IPS-18c (cell line): ENCODE measurements at regions not wholly inside any gene's neighbourhood (a gene's known extent, or its start where the extent isn't known, plus 50 kb on each side); places are given as distances from the start of the nearest gene placed in this dataset.

Experiments used
- H3K4me3 ChIP-seq: 2 replicates; pipeline ENCODE4 v1.7.0; 2013; ENCODE audit warnings: low read depth, mild to moderate bottlenecking, low read length, moderate library complexity; ENCODE audit not compliant: insufficient read depth
- H3K9me3 ChIP-seq: one replicate; pipeline ENCODE4 v1.6.1; 2013; ENCODE audit warnings: mild to moderate bottlenecking, low read length, moderate library complexity; ENCODE audit not compliant: control insufficient read depth, insufficient read depth

DNA sequence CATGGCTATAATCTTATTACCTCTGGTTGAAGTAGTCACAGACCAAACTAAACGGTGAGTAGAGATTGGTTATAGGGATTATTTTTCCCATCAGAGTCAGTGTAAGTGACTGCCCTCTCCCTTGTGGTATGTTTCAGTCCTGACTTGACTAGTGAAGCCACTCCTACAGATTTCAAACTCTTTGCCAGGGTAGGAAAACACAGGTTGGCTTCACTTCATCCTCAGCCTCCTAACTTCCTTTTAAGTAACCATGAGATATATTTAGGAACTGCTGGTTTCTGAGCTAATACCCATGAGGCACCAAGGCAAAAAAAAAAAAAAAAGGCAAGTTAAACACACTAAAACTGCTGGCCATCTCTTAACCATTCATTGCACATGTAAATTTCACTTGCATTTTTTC lies 349.2 kb upstream of the MCTP2 start:
- Histone ChIP-seq H3K9me3 (no peaks in the 10 kb centered on the region), H3K4me3 (no peak overlapping the region)

- Histone ChIP-seq H3K9me3 (no peaks in the 10 kb centered on the region), H3K4me3 (no peak overlapping the region)
These were observed 350.1 kb upstream of the MCTP2 start for GRCh38 chr15:93881310-93881709.

- H3K4me3 ChIP-seq, result no peak overlapping the region
- H3K9me3 ChIP-seq, result no peaks in the 10 kb centered on the region
These were observed 351.0 kb upstream of the MCTP2 start for GRCh38 chr15:93880358-93880757.

- Histone ChIP-seq H3K9me3 (no peaks in the 10 kb centered on the region), H3K4me3 (no peak overlapping the region)
These were observed 360.8 kb upstream of the MCTP2 start for GRCh38 chr15:93870583-93870982.

DNA sequence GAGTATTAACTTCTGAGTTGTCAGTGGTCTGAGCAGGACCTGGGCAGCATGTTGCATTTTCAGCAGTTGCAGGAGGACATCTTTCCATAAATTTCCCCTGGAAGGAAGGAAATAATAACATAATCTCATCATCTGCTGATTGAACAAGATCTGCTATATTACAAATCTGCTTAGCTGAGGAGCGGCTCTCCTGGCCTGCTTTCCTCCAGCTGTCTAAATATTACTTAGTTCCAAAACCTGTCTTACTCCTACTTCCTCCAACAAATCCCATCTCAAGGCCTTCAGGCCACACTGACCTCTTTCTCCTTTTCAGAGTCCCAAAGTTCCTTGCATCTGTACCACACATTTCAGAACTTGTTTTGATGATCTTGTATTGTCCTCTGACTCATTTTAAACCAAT lies 364.4 kb upstream of the MCTP2 start:
- Histone ChIP-seq H3K9me3 (no peaks in the 10 kb centered on the region), H3K4me3 (no peak overlapping the region)

DNA sequence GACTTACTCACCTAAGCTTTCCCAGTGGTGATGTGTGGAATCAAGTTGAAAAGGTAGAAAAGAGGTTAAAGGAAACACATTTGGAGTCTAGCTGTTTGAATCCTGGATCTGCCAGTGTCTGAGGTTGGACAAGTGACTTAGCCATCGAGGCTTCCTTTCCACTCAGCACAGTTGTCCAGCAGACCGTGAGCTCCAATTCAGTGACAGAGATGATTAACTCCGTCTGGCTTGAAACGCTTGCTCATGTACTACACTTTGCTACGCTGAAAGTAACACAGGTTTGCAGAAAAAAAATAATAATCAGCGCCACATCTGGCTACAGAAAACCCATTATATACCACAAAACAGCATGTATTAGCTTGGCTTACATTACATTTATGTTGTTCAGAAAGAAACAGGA lies 364.9 kb upstream of the MCTP2 start:
- Histone ChIP-seq H3K4me3 (no peak overlapping the region), H3K9me3 (no peaks in the 10 kb centered on the region)

GRCh38 chr15:93865586-93865985 lies 365.8 kb upstream of the MCTP2 start:
- H3K9me3 ChIP-seq, result no peaks in the 10 kb centered on the region
- no peak overlapping the region for H3K4me3 ChIP-seq

DNA sequence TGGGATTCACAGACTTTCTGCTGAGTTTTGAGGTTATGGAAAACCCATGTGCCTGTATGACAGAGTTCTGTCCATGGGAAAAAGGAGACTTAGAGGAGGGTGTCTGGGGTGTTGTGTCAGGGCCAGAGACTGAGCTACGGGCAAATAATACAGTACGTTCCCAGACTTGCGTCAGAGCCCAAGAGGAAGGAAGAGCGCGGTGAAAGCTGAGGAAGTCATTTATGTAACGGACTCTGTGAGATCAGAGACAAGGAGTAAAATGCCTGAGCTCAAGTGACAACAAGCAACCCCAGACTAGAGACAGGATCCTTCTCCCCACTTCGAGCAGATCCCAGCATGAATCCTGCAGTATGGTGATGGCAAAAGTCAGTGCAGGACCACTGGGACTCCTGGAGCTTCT lies 368.6 kb upstream of the MCTP2 start:
- H3K4me3 ChIP-seq, result no peak overlapping the region
- no peaks in the 10 kb centered on the region for H3K9me3 ChIP-seq

GRCh38 chr15:93861956-93862741 lies 369.2 kb upstream of the MCTP2 start:
- H3K4me3 ChIP-seq, result no peak overlapping the region
- H3K9me3 ChIP-seq, result no peaks in the 10 kb centered on the region

DNA sequence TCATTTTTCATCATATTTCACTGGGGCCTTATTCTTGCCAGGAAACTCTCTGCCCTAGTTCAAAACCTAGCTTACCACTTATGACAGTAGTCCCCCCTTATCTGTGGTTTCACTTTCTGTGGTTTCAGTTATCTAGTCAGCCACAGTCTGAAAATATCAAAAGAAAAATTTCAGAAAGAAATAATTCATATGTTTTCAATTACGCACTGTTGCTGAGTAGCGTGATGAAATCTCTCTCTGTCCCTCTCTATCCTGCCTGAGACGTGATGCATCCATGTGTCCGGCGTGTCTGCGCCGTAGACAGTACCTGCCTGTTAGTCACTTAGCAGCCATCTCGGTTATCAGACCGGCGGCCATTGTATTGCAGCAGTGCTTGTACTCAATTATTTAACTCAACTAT lies 369.9 kb upstream of the MCTP2 start:
- no peaks in the 10 kb centered on the region for H3K9me3 ChIP-seq
- no peak overlapping the region for H3K4me3 ChIP-seq

GRCh38 chr15:93860701-93861100 lies 370.7 kb upstream of the MCTP2 start:
- no peak overlapping the region for H3K4me3 ChIP-seq
- no peaks in the 10 kb centered on the region for H3K9me3 ChIP-seq

DNA sequence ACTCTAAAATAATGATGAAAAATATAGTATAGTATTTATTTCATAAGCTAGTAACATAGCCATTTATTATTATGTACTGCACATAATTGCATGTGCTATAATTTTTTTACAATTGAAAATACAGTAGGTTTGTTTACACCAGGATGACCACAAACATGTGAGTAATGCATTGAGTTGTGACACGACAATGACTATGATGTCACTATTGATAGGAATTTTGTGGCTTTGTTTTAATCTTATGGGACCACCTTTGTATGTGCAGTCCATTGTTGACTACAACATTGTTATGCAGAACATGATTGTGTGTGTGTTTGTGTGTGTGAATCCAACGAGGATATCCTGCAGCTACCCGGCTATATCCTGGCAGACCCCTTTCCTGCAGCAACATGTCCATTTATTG lies 372.2 kb upstream of the MCTP2 start:
- no peaks in the 10 kb centered on the region for H3K9me3 ChIP-seq
- no peak overlapping the region for H3K4me3 ChIP-seq

- Histone ChIP-seq H3K4me3 (no peak overlapping the region), H3K9me3 (no peaks in the 10 kb centered on the region)
These were observed 376.1 kb upstream of the MCTP2 start for GRCh38 chr15:93855181-93855826.

DNA sequence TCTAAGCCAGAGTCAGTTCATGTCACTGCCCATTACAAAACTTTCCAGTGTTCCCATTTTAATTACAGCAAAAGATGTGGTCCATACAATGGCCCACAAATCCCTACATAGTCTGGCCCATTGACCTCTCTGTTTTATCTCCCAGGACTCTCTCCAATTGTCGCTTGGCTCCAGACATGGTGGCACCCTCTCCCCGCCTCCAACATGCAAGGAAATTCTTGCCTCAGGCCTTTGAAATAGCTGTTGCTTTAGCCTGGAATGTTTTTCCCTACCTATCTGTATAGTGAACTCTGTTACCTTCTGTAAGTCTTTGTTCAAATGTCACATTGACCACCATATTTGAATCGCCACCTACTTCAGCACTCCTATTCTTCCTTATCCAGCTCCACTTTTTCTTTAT lies 377.3 kb upstream of the MCTP2 start:
- H3K9me3 ChIP-seq, result no peaks in the 10 kb centered on the region
- no peak overlapping the region for H3K4me3 ChIP-seq

- Histone ChIP-seq H3K9me3 (no peaks in the 10 kb centered on the region), H3K4me3 (no peak overlapping the region)
These were observed 378.6 kb upstream of the MCTP2 start for GRCh38 chr15:93852761-93853160.

DNA sequence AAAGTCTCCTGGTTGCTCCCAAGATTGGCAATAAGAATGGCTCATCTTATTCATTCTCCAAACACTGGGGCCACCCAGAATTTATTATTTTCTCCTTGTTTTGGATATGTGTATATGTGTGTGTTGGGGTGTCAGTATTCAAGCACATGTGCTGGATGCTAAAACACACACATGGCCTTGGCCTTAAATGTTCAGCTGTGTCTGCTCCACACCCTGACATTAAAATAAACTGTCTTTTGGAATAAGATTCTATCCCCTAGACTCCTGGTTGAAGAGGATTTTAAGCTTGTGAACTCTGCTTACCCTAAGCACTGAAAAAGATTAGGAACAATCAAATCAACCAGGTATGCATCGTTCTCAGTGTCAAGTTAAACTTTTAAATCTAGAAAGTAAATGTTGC lies 382.9 kb upstream of the MCTP2 start:
- Histone ChIP-seq H3K4me3 (no peak overlapping the region), H3K9me3 (no peaks in the 10 kb centered on the region)

GRCh38 chr15:93848076-93848475 lies 383.3 kb upstream of the MCTP2 start:
- H3K4me3 ChIP-seq, result no peak overlapping the region
- no peaks in the 10 kb centered on the region for H3K9me3 ChIP-seq

GRCh38 chr15:93846148-93846547 lies 385.2 kb upstream of the MCTP2 start:
- no peak overlapping the region for H3K4me3 ChIP-seq
- no peaks in the 10 kb centered on the region for H3K9me3 ChIP-seq

DNA sequence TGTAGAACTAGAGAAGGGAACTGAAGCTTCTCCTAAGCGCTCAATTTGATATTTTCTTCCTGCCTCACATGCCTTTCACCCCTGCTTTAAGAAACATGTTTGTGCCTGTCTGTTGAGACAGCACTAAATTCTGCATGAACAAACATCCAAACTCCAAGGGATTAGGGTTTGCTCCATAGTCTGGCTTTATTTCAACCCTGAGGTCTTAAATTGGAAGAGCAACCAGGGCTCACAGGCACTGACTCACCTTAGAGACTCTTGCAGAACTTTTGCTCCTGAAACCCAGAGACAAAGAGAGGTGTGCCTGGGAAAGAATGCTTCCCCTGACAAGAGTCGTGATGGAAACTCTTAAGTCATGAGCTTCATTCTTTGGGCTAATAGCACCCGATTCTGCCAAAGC lies 393.9 kb upstream of the MCTP2 start:
- H3K4me3 ChIP-seq, result no peak overlapping the region
- no peaks in the 10 kb centered on the region for H3K9me3 ChIP-seq
